ENCODE measurements at regions not wholly inside any gene's neighbourhood (a gene's known extent, or its start where the extent isn't known, plus 50 kb on each side); places are given as distances from the start of the nearest gene placed in this dataset.

- ATAC-seq (peak; percentile 43), FAIRE-seq (no peak), DNase-seq (ENCODE audit: low read depth, low spot score) (no peak)
- Histone ChIP-seq H3K4me2 (ENCODE audit: control insufficient read depth, insufficient read depth) (no peak overlapping the region), H3K36me3 (ENCODE audit: control insufficient read depth in 2 of 2, insufficient read depth in 2 of 2, low read length in 1 of 2) (no peaks in the 10 kb centered on the region), H3K27ac (ENCODE audit: control insufficient read depth, insufficient read depth) (no peak overlapping the region), H3K79me2 (ENCODE audit: control insufficient read depth, insufficient read depth, low read length) (no peaks in the 10 kb centered on the region), H3K4me3 (no peak overlapping the region), H3K9me3 (replicated peaks; ENCODE audit: control insufficient read depth, insufficient read depth, low read length) (no peaks in the 10 kb centered on the region), H3K27me3 (replicated peaks in 1 of 2; ENCODE audit: control insufficient read depth in 2 of 2, insufficient read depth in 2 of 2, low read length in 1 of 2) (no peaks in the 10 kb centered on the region), H2AFZ (ENCODE audit: control insufficient read depth, low read depth, low read length) (no peak overlapping the region), H4K20me1 (ENCODE audit: control insufficient read depth, insufficient read depth) (no peaks in the 10 kb centered on the region), H3K4me1 (ENCODE audit: control insufficient read depth, insufficient read depth, low read length) (no peaks in the 10 kb centered on the region), H3K9ac (ENCODE audit: control insufficient read depth, insufficient read depth, low read length) (no peak overlapping the region)
- ChIA-PET RAD21 (ENCODE audit: unreplicated experiment) (no interaction called here), SMC1A (ENCODE audit: uncharacterized antibody, unreplicated experiment) (no interaction called here), CTCF (no interaction called here), POLR2A (no interaction called here)
- intact Hi-C loops (cut with micrococcal nuclease; ENCODE audit: unreplicated experiment): no loop called here
- WGBS (ENCODE audit: insufficient coverage, insufficient replicate concordance, low lambda C conversion rate, missing lambda C conversion rate): 49% methylated on average over 3 of the region's 3 CpGs
- in situ Hi-C loops (cut with MboI): no loop called here
- no TSS peak for BruUV-seq (replicated peaks)
- no peak for TF ChIP-seq NBN (IDR thresholded peaks at IDR 0.05)
- TF ChIP-seq PKNOX1 (IDR thresholded peaks at IDR 0.05): no peak
- no peak for TF ChIP-seq TCF12 (IDR thresholded peaks at IDR 0.05; ENCODE audit: low read depth, low read length)
- TF ChIP-seq NR2C2 (IDR thresholded peaks at IDR 0.05; ENCODE audit: borderline replicate concordance, control insufficient read depth, insufficient read length, low read depth): no peak
- no peak for TF ChIP-seq ZNF207 (IDR thresholded peaks at IDR 0.05; ENCODE audit: borderline replicate concordance)
- TF ChIP-seq REST (IDR thresholded peaks at IDR 0.05; ENCODE audit: low read depth, low read length): no peak
- no peak for TF ChIP-seq BHLHE40 (IDR thresholded peaks at IDR 0.05; ENCODE audit: borderline replicate concordance in 1 of 2, low read depth in 2 of 2, low read length in 1 of 2)
- no peak for TF ChIP-seq HDAC2 (IDR thresholded peaks at IDR 0.05)
- TF ChIP-seq NFYA (IDR thresholded peaks at IDR 0.05; ENCODE audit: borderline replicate concordance, low read depth, low read length): no peak
- TF ChIP-seq EED (IDR thresholded peaks at IDR 0.05; ENCODE audit: low read depth): no peak
- no peak for TF ChIP-seq ZBTB40 (IDR thresholded peaks at IDR 0.05; ENCODE audit: borderline replicate concordance)
- TF ChIP-seq BRCA1 (IDR thresholded peaks at IDR 0.05; ENCODE audit: low read depth, low read length): no peak
- TF ChIP-seq BCL11A (IDR thresholded peaks at IDR 0.05; ENCODE audit: low read depth, low read length): no peak
- no peak for TF ChIP-seq LARP7 (IDR thresholded peaks at IDR 0.05)
- no peak for TF ChIP-seq E2F4 (IDR thresholded peaks at IDR 0.05; ENCODE audit: low read depth, low read length)
- TF ChIP-seq PML (IDR thresholded peaks at IDR 0.05; ENCODE audit: low read length): no peak
Observed at GRCh38 chr6:51526049-51526448, 561.4 kb downstream of the PKHD1 start.

All from GM12878 (cell line).